ENCODE measurements at regions not wholly inside any gene's neighbourhood (a gene's known extent, or its start where the extent isn't known, plus 50 kb on each side); places are given as distances from the start of the nearest gene placed in this dataset.

DNA sequence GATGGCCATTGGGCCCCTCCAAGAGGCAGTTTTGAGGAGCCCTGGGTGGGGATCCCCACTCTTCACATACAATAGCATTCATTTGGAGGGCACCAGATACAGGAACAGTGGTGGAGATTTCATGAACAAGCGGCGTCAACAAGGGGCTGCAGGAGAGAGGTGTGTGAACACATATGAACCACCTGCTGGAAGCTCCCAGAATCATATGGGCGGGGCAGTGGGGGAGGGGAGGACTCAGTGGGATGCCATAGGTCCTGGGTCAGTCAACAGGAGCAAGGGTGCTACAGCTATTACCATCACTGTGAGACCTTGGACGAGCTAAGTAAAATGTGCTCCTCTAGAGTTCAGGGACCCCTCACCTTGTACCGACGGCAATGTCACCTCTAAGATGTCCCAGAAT is 100.4 kb upstream of the IRF2BP2 start:
- H3K4me1 Mint-ChIP-seq (ENCODE audit: low read depth) = peaks cover 16% of the 10 kb centered on the region
- peaks cover 9% of the 10 kb centered on the region for H3K36me3 Mint-ChIP-seq (ENCODE audit: low read depth)
- H3K27ac Mint-ChIP-seq = no peak overlapping the region
- no peak overlapping the region for H3K4me3 Mint-ChIP-seq
- no peaks in the 10 kb centered on the region for H3K27me3 Mint-ChIP-seq (ENCODE audit: low read depth)
- peaks cover 10% of the 10 kb centered on the region for H3K9me3 Mint-ChIP-seq

DNA sequence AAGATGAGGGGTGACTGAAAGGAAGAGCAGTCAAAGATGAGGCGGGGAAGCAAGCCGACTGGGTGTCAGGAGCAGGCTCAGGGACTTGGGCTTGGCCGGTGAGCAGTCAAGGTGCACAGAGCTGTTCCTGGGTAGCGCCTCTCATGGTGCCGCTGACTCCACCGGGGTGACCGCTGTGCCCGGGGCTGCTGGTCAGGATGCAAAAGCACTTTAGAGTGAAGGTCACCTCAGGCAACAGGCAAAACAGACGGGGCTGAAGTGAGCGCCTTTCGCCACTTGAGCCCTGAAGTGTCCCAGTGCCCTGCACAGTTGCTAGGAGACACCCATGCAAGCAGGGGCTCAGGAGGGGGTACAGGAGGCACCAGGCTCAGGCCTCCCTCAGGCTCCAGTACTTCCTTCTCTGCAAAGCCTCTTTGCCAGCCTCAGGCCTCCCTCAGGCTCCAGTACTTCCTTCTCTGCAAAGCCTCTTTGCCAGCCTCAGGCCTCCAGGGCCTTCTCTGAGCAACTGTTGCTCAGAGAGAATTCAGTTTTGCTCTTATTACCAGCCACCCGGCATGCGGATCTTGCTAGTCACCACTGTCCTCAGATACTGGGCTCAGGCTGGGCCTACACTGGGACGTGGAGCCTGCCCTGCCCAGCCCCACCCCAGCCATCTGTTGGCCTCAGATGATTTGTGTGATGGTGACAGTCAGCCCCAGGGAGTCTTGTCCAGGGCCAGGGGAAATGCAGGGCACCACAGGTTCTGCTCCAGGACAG is 99.7 kb upstream of the IRF2BP2 start:
- Mint-ChIP-seq H3K4me1 (ENCODE audit: low read depth) (peaks cover 16% of the 10 kb centered on the region), H3K9me3 (peaks cover 10% of the 10 kb centered on the region), H3K27me3 (ENCODE audit: low read depth) (no peaks in the 10 kb centered on the region), H3K36me3 (ENCODE audit: low read depth) (peaks cover 9% of the 10 kb centered on the region), H3K4me3 (no peak overlapping the region), H3K27ac (no peak overlapping the region)

DNA sequence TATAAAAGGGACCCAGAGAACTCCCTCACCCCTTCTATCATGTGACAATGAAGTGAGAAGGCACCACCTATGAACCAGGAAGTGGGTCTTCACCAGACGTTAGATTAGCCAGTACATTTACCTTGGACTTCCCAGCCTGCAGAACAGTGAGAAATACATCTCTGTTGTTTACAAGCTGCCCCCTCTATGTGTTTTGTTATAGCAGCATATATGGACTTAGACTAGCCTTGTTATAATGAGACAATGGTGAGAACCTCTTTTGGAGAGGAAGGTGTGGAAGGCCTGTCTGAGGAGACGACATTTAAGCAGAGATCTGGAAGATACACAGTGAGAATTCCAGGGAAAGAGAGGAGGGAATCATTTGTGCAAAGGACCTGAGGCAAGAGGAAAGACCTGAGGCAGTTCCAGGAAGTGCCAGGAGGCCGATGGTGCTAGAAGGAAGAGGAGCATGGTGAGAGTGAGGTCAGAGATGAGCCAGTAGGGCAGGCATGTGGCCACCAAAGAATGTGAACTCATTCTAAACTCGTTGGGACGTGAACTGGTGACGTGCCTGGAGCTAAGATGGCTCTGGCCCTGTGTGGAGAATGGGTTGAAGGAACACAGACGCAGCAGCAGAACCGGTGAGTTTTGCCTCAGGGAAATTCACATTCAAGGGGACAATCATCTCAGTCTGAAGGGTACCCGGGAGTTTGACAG is 98.9 kb upstream of the IRF2BP2 start:
- Mint-ChIP-seq H3K9me3 (peaks cover 10% of the 10 kb centered on the region), H3K27me3 (ENCODE audit: low read depth) (no peaks in the 10 kb centered on the region), H3K36me3 (ENCODE audit: low read depth) (peaks cover 9% of the 10 kb centered on the region), H3K27ac (peak overlapping the region; percentile 42), H3K4me1 (ENCODE audit: low read depth) (peaks cover 16% of the 10 kb centered on the region), H3K4me3 (no peak overlapping the region)

DNA sequence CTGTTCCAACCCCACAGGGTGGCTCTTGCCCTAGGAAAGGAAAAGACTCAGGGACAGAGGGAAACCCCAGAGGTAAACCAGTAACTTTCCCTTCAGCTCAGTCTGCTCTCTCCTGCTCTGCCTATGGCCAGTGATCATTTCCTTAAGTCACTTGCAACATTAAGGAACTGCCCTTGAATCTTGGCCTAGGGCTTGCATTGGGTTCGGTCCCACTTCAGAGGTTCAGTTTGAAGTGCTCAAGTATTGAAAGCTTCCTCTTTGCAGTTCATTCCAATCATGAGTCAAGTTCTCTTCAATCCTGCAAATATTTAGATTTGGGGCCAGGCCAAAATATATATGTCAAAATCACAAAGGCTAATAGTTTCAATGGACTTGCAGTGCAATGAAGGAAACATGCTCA is 97.7 kb upstream of the IRF2BP2 start:
- Mint-ChIP-seq H3K27me3 (ENCODE audit: low read depth) (no peaks in the 10 kb centered on the region), H3K4me3 (no peak overlapping the region), H3K4me1 (ENCODE audit: low read depth) (peaks cover 16% of the 10 kb centered on the region), H3K9me3 (peaks cover 10% of the 10 kb centered on the region), H3K27ac (no peak overlapping the region), H3K36me3 (ENCODE audit: low read depth) (peaks cover 6% of the 10 kb centered on the region)

DNA sequence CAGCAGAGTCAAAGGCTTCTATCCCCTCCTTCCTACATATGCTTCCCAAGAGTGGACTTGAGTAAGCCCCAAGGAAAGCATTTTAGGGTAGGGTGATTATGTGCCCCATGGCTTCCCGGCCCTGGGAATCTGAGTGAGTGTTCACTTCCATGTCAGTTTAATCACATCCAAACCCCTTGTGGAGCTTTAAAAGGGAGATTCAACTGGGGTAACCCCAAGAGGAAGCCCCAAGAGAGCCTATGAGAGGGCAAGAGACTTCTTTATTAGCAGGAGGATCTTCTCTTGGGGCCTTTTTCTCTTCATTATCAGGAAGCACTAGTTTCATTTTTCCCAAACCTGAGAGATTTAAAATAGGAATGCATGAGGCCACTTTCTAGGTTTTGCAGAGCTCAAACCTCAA is 97.0 kb upstream of the IRF2BP2 start:
- peaks cover 6% of the 10 kb centered on the region for H3K36me3 Mint-ChIP-seq (ENCODE audit: low read depth)
- H3K4me1 Mint-ChIP-seq (ENCODE audit: low read depth) = peaks cover 16% of the 10 kb centered on the region
- H3K27ac Mint-ChIP-seq = no peak overlapping the region
- H3K4me3 Mint-ChIP-seq = no peak overlapping the region
- peaks cover 10% of the 10 kb centered on the region for H3K9me3 Mint-ChIP-seq
- H3K27me3 Mint-ChIP-seq (ENCODE audit: low read depth) = no peaks in the 10 kb centered on the region

DNA sequence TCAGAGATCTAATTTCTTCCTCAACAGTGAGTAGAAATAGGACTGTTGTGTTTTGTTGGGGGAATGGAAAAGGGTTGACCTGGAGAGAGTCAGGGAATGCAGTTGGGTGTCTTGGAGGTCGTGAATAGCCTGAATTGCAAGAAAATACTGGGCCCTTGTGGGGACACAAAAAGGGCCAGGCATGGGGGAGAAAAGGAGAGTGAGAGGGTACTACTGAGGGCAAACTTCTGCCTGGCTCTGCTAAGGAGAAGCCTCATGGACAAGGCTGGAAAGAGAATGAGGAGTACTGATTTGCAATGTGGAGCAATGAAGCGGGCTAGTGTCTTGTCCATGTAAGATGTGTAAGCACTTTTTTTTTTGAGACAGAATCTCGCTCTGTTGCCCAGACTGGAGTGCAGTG is 96.2 kb upstream of the IRF2BP2 start:
- peaks cover 10% of the 10 kb centered on the region for H3K9me3 Mint-ChIP-seq
- H3K4me1 Mint-ChIP-seq (ENCODE audit: low read depth) = peaks cover 16% of the 10 kb centered on the region
- H3K36me3 Mint-ChIP-seq (ENCODE audit: low read depth) = peaks cover 6% of the 10 kb centered on the region
- no peak overlapping the region for H3K4me3 Mint-ChIP-seq
- no peak overlapping the region for H3K27ac Mint-ChIP-seq
- no peaks in the 10 kb centered on the region for H3K27me3 Mint-ChIP-seq (ENCODE audit: low read depth)

DNA sequence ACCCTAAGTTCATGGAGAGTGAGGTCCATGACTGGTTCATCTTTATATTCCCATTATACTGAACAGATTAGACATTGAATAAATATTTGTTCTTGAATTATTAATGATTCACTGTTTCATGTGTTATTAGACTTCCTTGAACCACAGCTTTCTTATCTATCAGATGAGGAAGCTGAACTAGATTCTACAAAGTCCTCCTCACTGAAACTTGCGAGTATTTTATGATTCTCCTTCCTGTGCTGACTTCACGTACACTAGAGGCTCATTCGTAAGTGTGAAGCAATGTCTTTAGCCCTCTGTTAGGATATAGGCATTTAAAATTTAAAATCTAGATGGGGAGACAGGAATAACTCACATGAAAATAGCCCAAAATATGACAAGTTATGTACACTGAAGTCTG is 95.6 kb upstream of the IRF2BP2 start:
- peaks cover 16% of the 10 kb centered on the region for H3K4me1 Mint-ChIP-seq (ENCODE audit: low read depth)
- H3K27ac Mint-ChIP-seq = no peak overlapping the region
- no peaks in the 10 kb centered on the region for H3K27me3 Mint-ChIP-seq (ENCODE audit: low read depth)
- H3K9me3 Mint-ChIP-seq = peaks cover 10% of the 10 kb centered on the region
- H3K4me3 Mint-ChIP-seq = no peak overlapping the region
- H3K36me3 Mint-ChIP-seq (ENCODE audit: low read depth) = peaks cover 6% of the 10 kb centered on the region

DNA sequence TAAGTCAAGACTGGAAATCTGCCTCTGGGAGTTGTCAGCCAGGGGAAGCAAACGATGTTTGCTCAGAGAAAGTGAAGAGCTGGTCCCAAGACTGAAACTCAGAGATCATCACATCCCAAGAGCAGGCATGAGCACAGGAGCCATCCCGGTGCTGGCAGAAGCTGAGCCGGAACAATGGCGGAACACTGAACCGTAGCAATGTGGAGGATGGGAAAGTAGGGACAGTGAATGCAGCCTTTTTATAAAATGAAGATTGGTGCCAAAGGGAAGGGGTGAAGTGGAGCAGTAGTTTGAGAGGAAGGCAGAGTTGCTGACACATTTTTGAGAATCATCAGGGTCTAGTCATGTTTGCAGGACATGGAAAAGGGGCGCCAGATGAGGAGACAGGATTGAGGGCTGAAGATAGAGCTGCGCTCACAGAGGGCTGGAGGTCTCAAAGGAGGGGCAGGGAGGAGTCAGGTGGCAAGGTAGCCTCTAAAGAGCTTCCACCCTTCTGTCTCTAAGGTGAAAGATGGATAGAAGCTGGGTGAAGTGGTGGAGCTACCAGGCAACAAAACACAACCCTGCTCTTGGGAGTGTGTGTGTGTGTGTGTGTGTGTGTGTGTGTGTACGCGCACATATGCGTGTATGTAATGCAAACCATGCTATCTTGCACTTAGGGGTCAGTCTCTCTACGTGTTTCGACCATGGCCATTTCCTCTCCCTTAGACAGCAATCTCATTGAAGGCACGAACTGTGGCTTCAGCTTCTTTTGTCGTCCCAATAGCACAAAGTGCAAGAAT is 94.3 kb upstream of the IRF2BP2 start:
- Mint-ChIP-seq H3K4me1 (ENCODE audit: low read depth) (peaks cover 16% of the 10 kb centered on the region), H3K27me3 (ENCODE audit: low read depth) (no peaks in the 10 kb centered on the region), H3K9me3 (peaks cover 10% of the 10 kb centered on the region), H3K27ac (no peak overlapping the region), H3K36me3 (ENCODE audit: low read depth) (peaks cover 6% of the 10 kb centered on the region), H3K4me3 (no peak overlapping the region)

DNA sequence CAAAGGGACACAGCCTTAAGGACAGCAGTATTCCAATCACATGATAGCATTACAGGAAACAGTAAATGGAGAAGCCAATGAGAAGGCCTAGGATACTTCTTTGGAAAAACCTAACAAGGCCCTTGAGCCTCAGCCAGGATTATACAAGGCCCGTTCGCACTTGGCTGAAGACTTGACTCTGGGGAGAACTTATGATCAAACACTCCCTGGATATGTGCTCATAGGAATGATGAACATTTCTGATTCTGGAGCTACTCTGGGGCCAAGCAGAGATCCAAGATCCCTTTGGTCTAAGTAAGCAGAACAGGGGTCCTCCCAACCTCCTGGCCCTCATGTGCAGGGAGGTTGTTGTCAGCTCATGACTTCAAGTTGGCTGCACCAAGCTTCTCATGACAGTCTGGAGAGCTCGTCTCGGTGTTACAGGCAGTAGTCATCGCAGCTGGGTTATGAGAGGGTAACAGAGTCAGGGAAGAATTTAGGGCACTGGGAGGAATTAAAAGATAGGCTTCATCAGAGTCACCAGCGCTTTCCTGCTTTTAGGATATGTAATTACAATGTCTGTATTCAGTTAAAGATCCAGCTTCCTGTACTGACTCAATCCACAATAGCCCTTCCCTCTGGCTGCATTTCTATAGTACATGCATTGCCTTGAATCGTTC is 92.5 kb upstream of the IRF2BP2 start:
- peaks cover 3% of the 10 kb centered on the region for H3K36me3 Mint-ChIP-seq (ENCODE audit: low read depth)
- H3K9me3 Mint-ChIP-seq = peaks cover 4% of the 10 kb centered on the region
- H3K27ac Mint-ChIP-seq = no peak overlapping the region
- H3K4me1 Mint-ChIP-seq (ENCODE audit: low read depth) = peaks cover 9% of the 10 kb centered on the region
- no peaks in the 10 kb centered on the region for H3K27me3 Mint-ChIP-seq (ENCODE audit: low read depth)
- H3K4me3 Mint-ChIP-seq = no peak overlapping the region

DNA sequence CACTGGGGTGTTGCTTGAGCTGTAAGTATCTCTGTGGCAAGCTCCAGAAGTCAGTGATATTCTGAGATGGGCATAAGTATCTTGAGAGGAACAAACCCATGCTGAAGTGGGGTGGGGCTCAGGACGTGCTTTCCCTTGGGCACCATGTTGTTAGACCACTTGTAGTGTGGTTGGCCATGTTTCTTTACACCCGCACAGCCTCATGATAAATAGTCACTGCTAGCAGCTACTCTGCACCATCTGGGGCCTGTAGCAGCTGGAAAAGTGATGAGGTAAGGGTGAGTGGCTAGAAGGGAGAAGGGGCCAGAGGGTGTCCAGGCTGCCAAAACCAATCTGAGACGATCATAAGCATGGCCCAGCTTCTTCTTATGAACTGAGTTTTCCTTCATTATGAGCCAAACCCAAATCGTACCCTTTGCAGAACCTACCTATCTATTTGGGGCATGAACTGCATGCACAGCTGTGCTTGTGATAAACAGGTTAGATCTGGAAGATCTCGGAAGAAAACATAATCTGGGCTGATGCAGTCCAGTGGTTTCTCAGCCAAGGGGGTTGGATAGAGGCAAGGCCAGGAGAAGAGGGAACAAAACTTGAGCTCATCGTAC is 91.9 kb upstream of the IRF2BP2 start:
- peaks cover 9% of the 10 kb centered on the region for H3K4me1 Mint-ChIP-seq (ENCODE audit: low read depth)
- H3K27ac Mint-ChIP-seq = no peak overlapping the region
- H3K27me3 Mint-ChIP-seq (ENCODE audit: low read depth) = no peaks in the 10 kb centered on the region
- H3K9me3 Mint-ChIP-seq = peaks cover 4% of the 10 kb centered on the region
- H3K4me3 Mint-ChIP-seq = no peak overlapping the region
- peaks cover 4% of the 10 kb centered on the region for H3K36me3 Mint-ChIP-seq (ENCODE audit: low read depth)

DNA sequence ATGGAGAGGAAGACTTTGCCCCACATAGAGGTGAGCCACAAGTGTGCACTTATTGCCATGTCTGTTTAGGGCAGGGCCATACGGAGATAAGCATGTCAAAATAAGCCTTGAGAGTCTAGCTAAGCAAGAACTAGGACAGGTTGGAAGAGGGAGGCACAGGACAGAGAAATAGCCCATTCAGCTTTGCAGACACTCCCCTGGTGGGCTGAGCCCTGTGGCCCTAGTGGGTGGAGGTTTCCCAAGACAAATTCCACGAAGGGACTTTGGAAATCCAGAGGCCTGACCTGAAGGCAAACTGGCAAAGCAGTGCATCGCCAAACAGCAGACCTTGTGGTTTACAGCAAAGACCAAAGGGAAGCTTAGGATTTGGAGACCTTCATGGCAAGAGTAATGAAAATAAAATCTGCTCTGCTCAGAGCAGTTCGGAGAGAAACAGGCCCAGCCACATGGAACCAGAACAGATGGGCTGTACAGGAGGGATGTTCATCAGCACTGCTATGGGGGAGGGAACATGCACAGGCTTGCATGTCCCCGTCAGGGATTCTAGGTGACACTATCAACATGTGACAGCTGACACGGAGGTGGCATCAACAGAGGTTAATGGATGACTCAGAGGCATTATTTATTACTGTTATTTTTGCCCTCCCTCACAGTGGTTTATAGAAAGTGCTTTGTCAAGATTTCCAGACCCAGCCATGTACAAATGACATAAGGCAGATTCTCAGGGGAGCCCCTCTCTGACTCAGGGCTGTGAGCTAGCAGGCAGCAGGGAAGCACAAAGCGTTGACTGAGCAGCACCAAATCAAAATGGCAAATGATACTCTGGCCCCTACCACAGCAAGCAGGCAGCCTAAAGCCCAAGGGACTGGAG is 90.1 kb upstream of the IRF2BP2 start:
- Mint-ChIP-seq H3K4me3 (no peak overlapping the region), H3K9me3 (no peaks in the 10 kb centered on the region), H3K27ac (no peak overlapping the region), H3K27me3 (ENCODE audit: low read depth) (no peaks in the 10 kb centered on the region), H3K36me3 (ENCODE audit: low read depth) (peaks cover 2% of the 10 kb centered on the region), H3K4me1 (ENCODE audit: low read depth) (no peaks in the 10 kb centered on the region)

DNA sequence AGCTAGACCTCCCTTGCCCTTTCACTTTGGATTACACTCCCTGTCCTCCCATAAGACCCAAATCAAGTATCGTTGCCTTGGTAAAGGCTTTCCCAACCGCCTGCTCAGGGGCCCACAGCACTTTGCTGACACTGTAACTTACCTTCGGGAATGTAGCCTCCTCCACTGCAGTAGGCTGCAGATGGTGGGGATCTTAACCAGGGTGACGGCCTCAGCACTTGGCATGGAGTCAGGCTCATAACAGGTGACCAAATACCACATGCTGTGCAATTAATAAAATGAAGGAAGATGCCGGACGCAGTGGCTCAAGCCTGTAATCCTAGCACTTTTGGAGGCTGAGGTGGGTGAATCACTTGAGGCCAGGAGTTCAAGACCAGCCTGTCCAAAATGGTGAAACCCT is 88.7 kb upstream of the IRF2BP2 start:
- H3K4me1 Mint-ChIP-seq (ENCODE audit: low read depth) = no peaks in the 10 kb centered on the region
- no peak overlapping the region for H3K27ac Mint-ChIP-seq
- no peaks in the 10 kb centered on the region for H3K9me3 Mint-ChIP-seq
- peaks cover 2% of the 10 kb centered on the region for H3K36me3 Mint-ChIP-seq (ENCODE audit: low read depth)
- no peaks in the 10 kb centered on the region for H3K27me3 Mint-ChIP-seq (ENCODE audit: low read depth)
- no peak overlapping the region for H3K4me3 Mint-ChIP-seq

DNA sequence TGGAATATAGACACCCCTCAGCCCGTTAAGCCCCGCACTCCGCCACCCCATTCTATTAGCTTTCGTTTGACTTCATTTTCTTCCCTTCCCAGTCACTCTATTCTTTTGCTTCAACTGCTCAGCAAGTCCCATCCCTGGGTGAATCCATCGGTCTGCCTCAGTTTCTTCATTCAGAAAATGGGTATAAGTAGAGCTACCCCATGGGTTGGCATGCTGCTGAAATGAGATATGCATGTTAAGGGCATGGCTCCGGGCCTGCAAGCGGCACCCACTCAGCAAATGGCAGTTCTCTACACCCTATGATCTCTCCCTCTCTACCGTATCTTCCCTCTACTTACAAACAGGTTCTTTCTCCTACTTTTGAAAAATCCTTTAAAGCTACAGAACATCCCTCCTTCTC is 87.8 kb upstream of the IRF2BP2 start:
- Mint-ChIP-seq H3K4me3 (no peak overlapping the region), H3K27me3 (ENCODE audit: low read depth) (no peaks in the 10 kb centered on the region), H3K4me1 (ENCODE audit: low read depth) (no peaks in the 10 kb centered on the region), H3K36me3 (ENCODE audit: low read depth) (peaks cover 2% of the 10 kb centered on the region), H3K9me3 (no peaks in the 10 kb centered on the region), H3K27ac (no peak overlapping the region)

Data from T-helper 1 cell treated with Interleukin-12 subunit alpha and Interleukin-12 subunit beta and Interleukin-4 antibody, amounts not matched to agents 30 μg/mL and 1 μg/mL, for 36 hours (primary cell).